ENCODE measurements at regions not wholly inside any gene's neighbourhood (a gene's known extent, or its start where the extent isn't known, plus 50 kb on each side); places are given as distances from the start of the nearest gene placed in this dataset.

GRCh38 chr3:1528621-1529020, 435.8 kb downstream of the CNTN6 start:
- Histone ChIP-seq H3K4me3 (ENCODE audit: low read depth, low read length) (no peak overlapping the region), H3K27ac (ENCODE audit: low read depth, low read length) (no peak overlapping the region), H3K27me3 (ENCODE audit: control insufficient read depth, insufficient read depth, low read length) (no peaks in the 10 kb centered on the region), H3K9me3 (ENCODE audit: control insufficient read depth, insufficient read depth, low read length) (peaks cover 9% of the 10 kb centered on the region)
- TF ChIP-seq, protein P1, sequence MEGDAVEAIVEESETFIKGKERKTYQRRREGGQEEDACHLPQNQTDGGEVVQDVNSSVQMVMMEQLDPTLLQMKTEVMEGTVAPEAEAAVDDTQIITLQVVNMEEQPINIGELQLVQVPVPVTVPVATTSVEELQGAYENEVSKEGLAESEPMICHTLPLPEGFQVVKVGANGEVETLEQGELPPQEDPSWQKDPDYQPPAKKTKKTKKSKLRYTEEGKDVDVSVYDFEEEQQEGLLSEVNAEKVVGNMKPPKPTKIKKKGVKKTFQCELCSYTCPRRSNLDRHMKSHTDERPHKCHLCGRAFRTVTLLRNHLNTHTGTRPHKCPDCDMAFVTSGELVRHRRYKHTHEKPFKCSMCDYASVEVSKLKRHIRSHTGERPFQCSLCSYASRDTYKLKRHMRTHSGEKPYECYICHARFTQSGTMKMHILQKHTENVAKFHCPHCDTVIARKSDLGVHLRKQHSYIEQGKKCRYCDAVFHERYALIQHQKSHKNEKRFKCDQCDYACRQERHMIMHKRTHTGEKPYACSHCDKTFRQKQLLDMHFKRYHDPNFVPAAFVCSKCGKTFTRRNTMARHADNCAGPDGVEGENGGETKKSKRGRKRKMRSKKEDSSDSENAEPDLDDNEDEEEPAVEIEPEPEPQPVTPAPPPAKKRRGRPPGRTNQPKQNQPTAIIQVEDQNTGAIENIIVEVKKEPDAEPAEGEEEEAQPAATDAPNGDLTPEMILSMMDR (IDR thresholded peaks at IDR 0.05; ENCODE audit: low read depth, low read length), result no peak
- DNase-seq (ENCODE audit: low read depth, low spot score), result no peak
- ChIA-PET POLR2A (no interaction called here), CTCF (no interaction called here)

DNA sequence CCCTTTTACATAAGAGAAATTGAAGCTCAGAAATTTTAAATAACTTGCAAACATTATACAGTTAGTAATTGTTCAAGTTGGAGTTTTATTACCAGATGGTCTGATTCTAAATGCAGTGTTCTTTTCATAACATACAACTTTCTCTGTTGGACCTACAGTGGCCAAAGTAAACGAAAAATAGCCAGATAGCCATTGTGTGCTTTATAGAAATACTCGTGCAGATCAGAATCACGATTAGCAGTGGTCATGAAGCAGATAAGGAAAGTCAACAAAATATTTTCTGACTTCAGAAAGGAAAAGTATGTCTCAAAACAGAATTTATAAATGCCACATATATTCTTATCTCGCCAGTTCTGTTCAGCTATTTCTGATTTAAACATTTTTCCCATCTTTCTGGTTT, 436.9 kb downstream of the CNTN6 start:
- TF ChIP-seq, protein P1 (IDR thresholded peaks at IDR 0.05; ENCODE audit: low read depth, low read length), result no peak
- ChIA-PET POLR2A (no interaction called here), CTCF (no interaction called here)
- Histone ChIP-seq H3K27me3 (ENCODE audit: control insufficient read depth, insufficient read depth, low read length) (no peaks in the 10 kb centered on the region), H3K27ac (ENCODE audit: low read depth, low read length) (no peak overlapping the region), H3K9me3 (ENCODE audit: control insufficient read depth, insufficient read depth, low read length) (peaks cover 9% of the 10 kb centered on the region), H3K4me3 (ENCODE audit: low read depth, low read length) (no peak overlapping the region)
- DNase-seq (ENCODE audit: low read depth, low spot score), result no peak

- Histone ChIP-seq H3K27ac (ENCODE audit: low read depth, low read length) (no peak overlapping the region), H3K4me3 (ENCODE audit: low read depth, low read length) (no peak overlapping the region), H3K9me3 (ENCODE audit: control insufficient read depth, insufficient read depth, low read length) (peaks cover 5% of the 10 kb centered on the region; the same call in 1 of the 2 replicates), H3K27me3 (ENCODE audit: control insufficient read depth, insufficient read depth, low read length) (no peaks in the 10 kb centered on the region)
- POLR2A ChIA-PET, result no interaction called here
- no peak for DNase-seq (ENCODE audit: low read depth, low spot score)
- CTCF ChIA-PET, result no interaction called here
- TF ChIP-seq, protein P1 (IDR thresholded peaks at IDR 0.05; ENCODE audit: low read depth, low read length), result no peak
These were observed 439.2 kb downstream of the CNTN6 start for GRCh38 chr3:1531981-1532380.

- Histone ChIP-seq H3K27me3 (ENCODE audit: control insufficient read depth, insufficient read depth, low read length) (no peaks in the 10 kb centered on the region), H3K9me3 (ENCODE audit: control insufficient read depth, insufficient read depth, low read length) (peaks cover 1% of the 10 kb centered on the region; the same call in 1 of the 2 replicates), H3K4me3 (ENCODE audit: low read depth, low read length) (no peak overlapping the region), H3K27ac (ENCODE audit: low read depth, low read length) (no peak overlapping the region)
- POLR2A ChIA-PET, result no interaction called here
- CTCF ChIA-PET, result no interaction called here
- DNase-seq (ENCODE audit: low read depth, low spot score), result no peak
- TF ChIP-seq, protein P1 (IDR thresholded peaks at IDR 0.05; ENCODE audit: low read depth, low read length), result no peak
These were observed 440.2 kb downstream of the CNTN6 start for GRCh38 chr3:1532935-1533606.

DNA sequence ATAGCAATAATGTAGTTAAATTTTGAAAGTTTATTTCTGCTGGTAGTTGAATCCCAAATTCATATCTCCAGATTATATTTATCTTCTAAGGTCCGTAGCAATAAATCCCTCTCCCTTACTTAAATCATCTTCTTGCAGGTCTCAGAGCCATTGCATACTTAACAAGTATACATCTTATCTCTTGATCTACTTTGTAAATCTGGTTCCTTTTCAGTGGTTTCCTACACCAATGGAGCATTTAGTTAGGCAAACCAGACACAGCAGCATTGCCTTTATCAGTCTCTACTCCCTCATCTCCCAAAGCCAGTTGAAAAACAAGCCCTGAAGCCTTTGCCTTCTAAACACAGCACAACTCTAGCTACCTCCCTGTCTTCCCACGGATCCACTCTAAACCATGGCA, 440.9 kb downstream of the CNTN6 start:
- H3K27me3 ChIP-seq (ENCODE audit: control insufficient read depth, insufficient read depth, low read length), result no peaks in the 10 kb centered on the region
- POLR2A ChIA-PET, result no interaction called here
- no peaks in the 10 kb centered on the region; the same call in 1 of the 2 replicates for H3K9me3 ChIP-seq (ENCODE audit: control insufficient read depth, insufficient read depth, low read length)
- H3K4me3 ChIP-seq (ENCODE audit: low read depth, low read length), result no peak overlapping the region
- no peak overlapping the region for H3K27ac ChIP-seq (ENCODE audit: low read depth, low read length)
- CTCF ChIA-PET, result no interaction called here
- DNase-seq (ENCODE audit: low read depth, low spot score), result no peak
- TF ChIP-seq, protein P1 (IDR thresholded peaks at IDR 0.05; ENCODE audit: low read depth, low read length), result no peak
